Urinary bladder (tissue), 3 donors: ENCODE measurements at regions not wholly inside any gene's neighbourhood (a gene's known extent, or its start where the extent isn't known, plus 50 kb on each side); places are given as distances from the start of the nearest gene placed in this dataset.

Experiments used
- DNase-seq: peaks from one replicate; pipeline ENCODE4 v3.0.0-alpha.2; 2015; ENCODE audit errors: extremely low spot score
- H3K27ac ChIP-seq: one replicate; pipeline ENCODE4 v1.5.1; 2013; ENCODE audit warnings: low read depth, mild to moderate bottlenecking, moderate library complexity
- H3K36me3 ChIP-seq: one replicate; pipeline ENCODE4 v1.6.1; 2013; ENCODE audit warnings: mild to moderate bottlenecking, moderate library complexity; ENCODE audit not compliant: insufficient read depth
- H3K4me1 ChIP-seq: one replicate; pipeline ENCODE4 v1.6.1; 2013; ENCODE audit warnings: mild to moderate bottlenecking, moderate library complexity; ENCODE audit not compliant: insufficient read depth
- H3K4me3 ChIP-seq: one replicate; pipeline ENCODE4 v1.5.1; 2013; ENCODE audit warnings: low read depth, low read length
- WGBS: extraction: QIAGEN DNeasy Blood & Tissue Kit; methylation state at CpG from one replicate; pipeline ENCODE4 v1.1.7; 2013; 5-methylcytosine and 5-hydroxymethylcytosine counted together
- donor health status: healthy with polysubstance abuse.
- donor health status: healthy.

DNA sequence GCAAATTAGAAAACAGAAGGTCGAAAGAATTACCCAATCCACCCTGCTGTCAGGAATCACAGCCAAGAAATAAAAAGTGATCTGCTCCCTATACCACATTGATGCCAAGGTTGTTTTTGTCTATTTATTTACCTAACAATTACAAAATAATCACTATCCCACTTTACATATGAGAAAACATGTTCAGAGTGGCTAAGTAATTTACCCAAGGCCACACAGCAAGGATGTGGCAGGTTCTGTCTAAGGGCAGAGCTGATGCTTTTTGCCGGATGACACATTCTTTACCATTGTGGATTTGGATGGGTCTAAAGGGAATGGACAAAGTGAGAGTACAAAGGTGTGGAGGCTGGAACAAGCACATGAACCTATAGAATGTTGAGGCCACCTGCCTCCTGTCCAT lies 460.7 kb downstream of the INSC start:
- Histone ChIP-seq H3K4me3 (no peak overlapping the region), H3K4me1 (no peaks in the 10 kb centered on the region), H3K36me3 (no peaks in the 10 kb centered on the region), H3K27ac (no peak overlapping the region)
- DNase-seq: no peak
- WGBS: 96% methylated on average over 2 of the region's 2 CpGs

DNA sequence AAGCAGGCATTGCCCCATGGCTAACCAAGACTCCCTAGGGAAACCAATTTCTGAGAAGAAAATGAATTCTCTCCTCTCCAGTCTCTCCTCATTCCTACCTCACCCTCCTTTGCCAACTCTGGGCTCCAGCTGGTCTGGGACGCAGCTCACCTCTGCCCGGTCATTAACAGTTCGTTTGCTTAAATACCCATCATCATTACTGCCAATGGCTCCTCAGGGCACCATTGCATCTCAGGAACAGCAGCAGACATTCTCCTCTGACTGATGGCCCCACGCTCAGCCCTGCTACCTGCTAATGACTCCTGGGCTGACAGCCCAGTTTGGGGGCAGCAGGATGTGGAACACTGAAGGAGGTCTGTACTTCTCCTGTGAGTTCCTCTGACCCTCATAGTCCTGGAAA lies 462.0 kb downstream of the INSC start:
- H3K27ac ChIP-seq: no peak overlapping the region
- H3K4me1 ChIP-seq: no peaks in the 10 kb centered on the region
- DNase-seq: no peak
- no peak overlapping the region for H3K4me3 ChIP-seq
- 80% methylated on average over 4 of the region's 4 CpGs for WGBS
- H3K36me3 ChIP-seq: no peaks in the 10 kb centered on the region

DNA sequence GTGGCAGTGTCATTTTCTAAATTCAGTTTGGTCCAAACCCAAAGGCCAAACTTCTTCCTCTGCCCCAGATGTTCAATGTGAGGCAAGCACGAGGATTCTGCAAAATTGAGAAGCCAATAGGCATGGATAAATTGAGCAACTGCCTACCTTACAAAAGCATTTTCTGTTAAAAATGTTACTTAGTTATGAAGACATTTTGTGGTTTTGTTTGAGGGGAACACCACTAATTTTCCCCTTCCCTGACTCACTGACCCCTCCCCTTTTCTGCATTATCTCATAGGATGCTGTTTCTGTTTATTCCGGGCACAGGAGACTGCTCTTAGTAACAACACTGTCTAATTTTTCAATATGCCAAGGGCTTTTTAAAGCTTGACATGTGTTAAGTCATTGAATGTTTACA lies 462.8 kb downstream of the INSC start:
- 77% methylated on average over 2 of the region's 2 CpGs for WGBS
- DNase-seq: no peak
- Histone ChIP-seq H3K4me3 (no peak overlapping the region), H3K27ac (no peak overlapping the region), H3K36me3 (no peaks in the 10 kb centered on the region), H3K4me1 (no peaks in the 10 kb centered on the region)

DNA sequence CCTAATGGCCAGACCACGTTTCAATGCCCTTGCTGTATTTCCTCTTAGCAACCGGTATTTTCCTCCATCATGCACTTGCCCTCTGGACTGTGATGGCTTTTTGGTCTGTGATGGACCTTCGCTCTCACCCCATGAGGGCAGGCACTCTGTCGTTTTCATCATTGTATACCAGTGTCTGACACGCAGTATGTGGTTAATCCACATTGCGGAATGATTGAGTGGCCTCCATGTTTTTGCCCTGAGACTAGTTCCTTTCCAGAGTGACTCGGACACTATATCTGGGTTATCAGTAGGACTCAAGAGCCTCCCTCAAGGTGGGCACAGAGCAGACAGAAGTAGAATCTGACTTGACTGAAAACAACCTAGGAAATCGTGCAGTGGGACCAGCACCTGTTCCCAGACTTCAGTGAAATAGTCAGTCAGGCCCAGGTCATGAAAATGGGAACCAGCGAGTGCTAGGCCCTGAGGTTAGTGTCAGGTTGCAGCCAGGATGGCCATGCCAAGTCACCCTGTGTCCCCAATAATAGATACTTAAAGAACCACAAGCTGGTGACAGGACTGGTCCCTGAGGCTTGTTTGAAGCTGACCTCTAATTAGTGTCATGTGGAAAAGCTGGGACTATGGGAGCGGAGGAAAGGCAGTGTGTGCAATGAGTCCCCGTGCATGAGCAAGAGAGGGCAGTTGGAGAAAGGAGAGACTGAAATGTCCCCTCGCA lies 464.7 kb downstream of the INSC start:
- no peaks in the 10 kb centered on the region for H3K4me1 ChIP-seq
- no peak overlapping the region for H3K27ac ChIP-seq
- WGBS: 95% methylated on average over 12 of the region's 12 CpGs
- no peak overlapping the region for H3K4me3 ChIP-seq
- H3K36me3 ChIP-seq: no peaks in the 10 kb centered on the region
- no peak for DNase-seq

DNA sequence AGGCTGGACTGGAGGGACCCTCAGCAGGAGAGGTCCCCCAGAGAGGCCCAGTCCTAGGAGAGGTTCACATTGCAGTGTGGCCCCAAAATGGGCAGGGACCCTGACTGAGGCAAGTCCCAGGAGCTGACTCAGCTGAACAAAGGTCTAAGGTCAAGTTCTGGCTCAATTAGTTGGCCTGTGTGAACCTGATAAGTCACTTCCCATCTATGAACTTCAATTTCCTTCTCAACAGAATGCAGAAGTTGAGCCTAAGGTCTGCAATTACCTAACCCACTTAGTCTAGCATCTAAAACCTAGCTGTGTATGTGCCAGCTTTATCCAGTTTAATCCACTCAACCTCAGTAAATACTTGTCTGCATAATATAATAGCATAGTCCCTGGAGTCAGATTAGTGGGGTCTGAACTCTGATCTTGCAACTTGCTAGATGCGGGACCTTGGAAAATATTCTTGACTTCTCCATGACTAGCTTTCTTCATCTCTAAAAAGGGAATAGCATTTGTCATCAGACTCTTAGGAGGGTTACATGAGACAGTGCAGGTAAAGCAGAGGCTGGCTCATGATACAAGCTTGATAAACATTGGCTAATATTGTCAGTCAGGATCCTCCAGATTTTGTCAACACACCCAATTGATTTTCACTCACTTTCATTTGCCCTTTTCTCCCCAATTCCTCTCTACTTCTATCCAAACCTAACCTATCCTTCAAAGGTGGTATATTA lies 465.5 kb downstream of the INSC start:
- no peak overlapping the region for H3K4me3 ChIP-seq
- WGBS: 91% methylated on average over 1 of the region's 1 CpG
- no peak for DNase-seq
- no peaks in the 10 kb centered on the region for H3K4me1 ChIP-seq
- H3K27ac ChIP-seq: no peak overlapping the region
- no peaks in the 10 kb centered on the region for H3K36me3 ChIP-seq

DNA sequence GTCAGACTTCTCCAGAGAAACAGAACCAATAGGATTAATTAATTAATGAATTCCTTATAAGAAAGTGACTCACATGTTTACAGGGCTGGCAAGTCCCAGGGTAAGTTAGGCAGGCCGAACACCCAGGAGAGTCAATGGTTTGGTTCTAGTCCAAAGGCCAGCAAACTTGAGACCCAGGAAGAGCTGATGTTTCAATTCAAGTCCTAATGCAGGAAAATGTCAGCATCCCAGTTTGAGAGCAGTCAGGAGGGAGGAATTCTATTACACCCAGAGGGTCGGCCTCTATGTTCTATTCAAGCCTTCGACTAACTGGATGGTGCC lies 466.0 kb downstream of the INSC start:
- no peaks in the 10 kb centered on the region for H3K4me1 ChIP-seq
- no peak for DNase-seq
- WGBS: 88% methylated on average over 3 of the region's 3 CpGs
- no peaks in the 10 kb centered on the region for H3K36me3 ChIP-seq
- H3K27ac ChIP-seq: no peak overlapping the region
- no peak overlapping the region for H3K4me3 ChIP-seq

DNA sequence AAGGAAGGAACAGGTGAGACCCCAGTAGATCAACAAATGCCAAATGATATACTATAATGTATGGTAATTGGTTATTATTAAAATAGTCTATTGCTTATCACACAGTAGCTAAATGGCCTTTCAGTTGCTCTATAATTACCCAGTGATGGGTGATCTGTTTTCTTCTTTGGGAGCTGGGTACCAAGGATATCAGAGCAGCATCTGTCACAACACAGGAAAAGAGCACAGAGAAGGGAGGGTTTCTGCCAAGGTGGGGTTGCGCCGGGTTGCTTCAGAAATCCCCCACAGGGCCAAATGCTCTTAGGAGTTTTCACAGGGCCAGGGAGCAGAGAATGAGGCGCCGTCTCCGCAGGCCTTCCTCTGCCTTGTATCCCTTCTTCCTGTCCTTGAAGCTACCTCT lies 469.4 kb downstream of the INSC start:
- H3K4me1 ChIP-seq: no peaks in the 10 kb centered on the region
- WGBS: 93% methylated on average over 5 of the region's 5 CpGs

DNA sequence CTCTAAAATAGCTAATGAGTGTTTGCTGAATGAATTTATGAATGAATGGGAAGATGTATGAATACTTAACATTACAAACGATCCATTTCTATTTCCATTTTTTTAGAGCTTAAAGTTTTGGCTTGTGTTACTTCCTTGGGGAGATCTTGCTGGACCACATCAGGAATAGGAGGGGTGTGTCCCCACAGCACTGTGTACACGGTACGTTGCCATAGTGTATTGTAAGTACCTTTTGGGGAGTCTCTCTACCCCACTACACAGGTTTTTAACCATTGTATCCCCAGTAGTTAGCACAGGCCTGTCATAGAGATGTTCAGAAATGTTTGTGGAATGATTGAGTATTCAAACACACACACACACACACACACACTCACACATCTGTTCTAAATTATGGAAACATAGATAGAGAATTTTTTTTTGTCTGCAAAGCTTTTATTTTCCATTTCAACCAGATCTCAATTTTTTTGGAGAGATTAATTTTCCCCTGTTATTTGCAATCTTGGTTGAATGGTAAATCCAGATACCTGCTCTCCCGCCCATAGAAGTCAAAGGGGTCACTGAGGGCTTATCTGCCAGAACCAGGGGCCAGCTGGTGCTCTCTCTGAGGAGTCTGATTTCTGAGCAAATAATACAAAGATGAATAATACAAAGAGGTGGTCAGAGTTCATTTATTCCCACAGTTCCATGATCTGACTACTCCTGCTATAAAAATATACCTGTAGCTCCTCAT lies 471.0 kb downstream of the INSC start:
- WGBS: 76% methylated on average over 4 of the region's 4 CpGs

More for the DNA sequence above, 469.4 kb downstream of the INSC start:
- DNase-seq: no peak
- Histone ChIP-seq H3K27ac (no peak overlapping the region), H3K36me3 (no peaks in the 10 kb centered on the region), H3K4me3 (no peak overlapping the region)

DNA sequence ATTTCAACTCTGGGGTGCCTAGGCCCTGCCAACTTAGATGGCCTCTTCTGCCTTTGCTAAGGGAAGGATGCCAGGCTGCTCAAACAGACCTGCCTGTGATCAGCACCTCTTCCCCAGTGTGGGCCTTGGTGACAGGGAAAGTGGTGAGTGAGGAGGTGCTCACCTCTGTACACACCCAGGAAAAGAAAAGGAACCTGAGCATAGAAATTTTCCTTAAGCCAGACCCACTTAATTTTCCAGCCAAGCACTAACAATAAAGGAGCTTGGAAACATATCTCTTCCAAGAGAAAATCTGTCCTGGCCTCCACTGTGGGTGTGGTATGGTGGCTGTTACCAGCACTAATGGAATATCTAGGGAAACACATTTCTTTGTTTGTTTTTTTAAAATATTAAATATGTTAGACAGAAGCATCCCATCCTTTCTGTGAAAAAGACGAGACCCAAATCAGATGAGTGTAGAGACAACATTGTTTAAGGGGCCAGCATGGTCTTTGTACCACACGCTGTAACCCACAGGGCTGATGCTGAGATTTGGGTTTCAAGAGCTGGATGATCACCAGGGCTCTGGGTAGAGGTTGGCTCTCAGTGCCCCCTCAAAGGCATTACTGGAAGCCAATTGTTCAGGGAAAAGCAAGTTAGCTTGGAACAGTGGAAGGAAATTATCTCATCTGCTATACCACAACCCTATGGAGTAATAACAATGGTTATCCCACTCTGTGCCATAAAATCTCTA lies 472.2 kb downstream of the INSC start:
- Histone ChIP-seq H3K27ac (no peak overlapping the region), H3K4me1 (no peaks in the 10 kb centered on the region), H3K36me3 (no peaks in the 10 kb centered on the region), H3K4me3 (no peak overlapping the region)
- 85% methylated on average over 2 of the region's 2 CpGs for WGBS
- no peak for DNase-seq

More for the DNA sequence above, 471.0 kb downstream of the INSC start:
- Histone ChIP-seq H3K36me3 (no peaks in the 10 kb centered on the region), H3K4me1 (no peaks in the 10 kb centered on the region), H3K4me3 (no peak overlapping the region), H3K27ac (no peak overlapping the region)
- no peak for DNase-seq

DNA sequence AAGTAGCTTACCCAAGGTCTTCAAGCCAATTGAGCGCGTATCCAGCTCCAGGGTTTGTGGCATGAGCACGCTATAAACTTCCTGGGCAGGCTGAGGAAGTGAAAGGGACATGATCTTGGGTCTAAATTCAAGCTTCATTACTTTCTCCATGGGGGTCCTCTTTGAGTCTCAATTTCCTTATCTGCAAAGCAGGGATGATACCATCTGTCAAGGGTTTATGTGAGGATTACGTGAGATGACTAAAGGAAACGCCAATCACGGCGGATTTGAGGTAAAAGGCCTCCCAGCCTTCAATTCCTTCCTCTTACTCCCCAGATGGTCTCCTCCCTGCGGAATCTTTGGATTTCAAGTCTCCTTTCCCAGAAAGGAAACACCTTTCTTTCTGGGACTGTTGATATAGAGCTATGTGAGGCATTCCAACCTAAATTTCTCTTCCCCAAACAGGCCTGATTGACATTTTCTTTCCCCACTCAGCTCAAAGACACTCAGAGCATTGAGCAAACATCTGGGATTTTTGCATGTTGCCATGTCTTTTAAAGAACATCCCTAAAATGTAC lies 474.4 kb downstream of the INSC start:
- Histone ChIP-seq H3K4me1 (no peaks in the 10 kb centered on the region), H3K36me3 (no peaks in the 10 kb centered on the region), H3K27ac (no peak overlapping the region), H3K4me3 (no peak overlapping the region)
- 88% methylated on average over 8 of the region's 8 CpGs for WGBS
- DNase-seq: no peak

DNA sequence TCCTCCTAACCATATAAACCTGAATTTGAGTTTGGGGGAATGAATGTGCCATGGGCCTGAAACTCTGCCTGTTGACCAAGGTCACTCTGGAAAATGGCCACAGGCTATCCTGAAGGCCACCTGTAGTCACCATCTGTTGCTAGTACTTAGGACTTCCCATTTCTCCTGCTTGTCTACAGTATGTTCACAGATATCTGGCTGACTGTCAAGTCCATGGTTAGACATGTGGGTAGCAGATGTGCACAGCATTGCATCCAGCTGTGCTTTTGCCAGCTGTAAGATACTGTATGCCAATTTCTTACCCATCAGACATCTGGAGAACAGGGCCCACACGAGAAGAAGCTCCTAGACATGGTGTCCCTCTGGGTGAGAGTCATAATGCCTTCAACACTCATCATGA lies 475.4 kb downstream of the INSC start:
- 54% methylated on average over 1 of the region's 1 CpG for whole genome bisulfite sequencing
- no peak overlapping the region for H3K4me3 ChIP-seq
- DNase-seq: no peak
- no peak overlapping the region for H3K27ac ChIP-seq
- H3K36me3 ChIP-seq: no peaks in the 10 kb centered on the region
- H3K4me1 ChIP-seq: no peaks in the 10 kb centered on the region

DNA sequence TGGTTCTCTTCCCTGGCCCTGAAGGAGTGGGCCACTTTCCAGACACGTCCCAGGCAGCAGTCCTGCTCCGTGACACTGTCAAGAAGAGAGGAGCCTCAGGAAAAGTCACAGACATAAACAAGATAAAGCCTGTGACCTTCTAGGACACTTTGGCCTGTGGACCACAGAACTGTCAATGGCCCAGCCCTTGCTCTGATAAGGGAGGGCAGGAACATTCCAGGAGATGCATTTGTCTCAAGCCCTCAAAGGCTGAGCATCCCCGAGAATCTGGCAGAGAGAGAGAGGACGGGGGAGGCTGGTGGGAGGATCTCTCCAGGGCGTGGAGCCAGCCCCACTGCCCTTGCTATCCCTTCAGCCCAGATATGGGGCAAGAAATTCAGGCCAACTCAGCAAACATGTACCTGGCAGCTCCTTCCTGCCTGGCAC lies 476.4 kb downstream of the INSC start:
- 48% methylated on average over 5 of the region's 5 CpGs for WGBS

DNA sequence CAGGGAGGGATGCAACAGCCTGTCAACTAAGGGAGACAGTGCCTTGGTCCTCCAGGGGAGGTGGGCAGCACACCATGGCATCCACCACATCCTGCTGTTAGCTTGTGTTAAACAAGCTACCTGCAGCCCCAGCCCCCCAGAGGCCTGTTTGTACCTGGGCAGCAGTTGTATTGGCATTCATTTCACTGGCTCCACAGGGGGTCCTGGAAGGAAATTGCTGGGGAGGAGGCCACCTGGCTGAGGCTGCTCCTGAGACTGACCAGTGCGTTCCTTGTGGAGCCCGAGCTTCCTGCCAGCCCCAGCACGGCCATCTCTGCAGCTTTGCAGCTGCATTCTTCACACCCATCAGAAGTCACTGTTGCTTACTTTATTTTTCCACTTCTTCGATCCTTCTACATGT lies 479.9 kb downstream of the INSC start:
- WGBS: 90% methylated on average over 4 of the region's 4 CpGs
- no peak for DNase-seq
- no peak overlapping the region for H3K27ac ChIP-seq
- no peaks in the 10 kb centered on the region for H3K4me1 ChIP-seq
- H3K4me3 ChIP-seq: no peak overlapping the region
- H3K36me3 ChIP-seq: no peaks in the 10 kb centered on the region

More for the DNA sequence above, 476.4 kb downstream of the INSC start:
- DNase-seq: no peak
- no peak overlapping the region for H3K27ac ChIP-seq
- H3K36me3 ChIP-seq: no peaks in the 10 kb centered on the region
- H3K4me1 ChIP-seq: no peaks in the 10 kb centered on the region
- H3K4me3 ChIP-seq: no peak overlapping the region
